ENCODE measurements at regions not wholly inside any gene's neighbourhood (a gene's known extent, or its start where the extent isn't known, plus 50 kb on each side); places are given as distances from the start of the nearest gene placed in this dataset.
"Not testable (repeated sequence)": the region's sequence is repeated elsewhere in the genome, so short reads cannot be mapped to it uniquely, and the experiment has no call there.

DNA sequence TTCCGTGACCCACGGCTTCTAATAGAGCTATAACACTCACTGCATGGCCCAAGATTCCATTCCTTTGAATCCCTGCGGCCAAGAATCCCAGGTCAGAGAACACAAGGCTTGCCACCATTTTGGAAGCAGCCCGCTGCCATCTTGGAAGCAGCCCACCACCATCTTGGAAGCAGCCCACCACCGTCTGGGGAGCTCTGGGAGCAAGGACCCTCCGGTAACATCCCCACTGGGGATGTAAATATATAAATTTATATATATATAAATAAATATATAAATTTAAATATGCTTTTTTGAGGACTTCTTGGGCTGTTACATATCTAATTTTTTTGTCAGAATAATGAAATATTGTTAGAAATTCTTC lies 122.4 kb downstream of the FAM170A start:
- H3K36me3 Mint-ChIP-seq (ENCODE audit: low read depth): no peaks in the 10 kb centered on the region
- no peaks in the 10 kb centered on the region for H3K4me1 Mint-ChIP-seq (ENCODE audit: low read depth)
- H3K27me3 Mint-ChIP-seq: no peaks in the 10 kb centered on the region
- no peaks in the 10 kb centered on the region for H3K9me3 Mint-ChIP-seq
- ChIA-PET CTCF (no interaction called here), POLR2A (no interaction called here)
- Histone ChIP-seq H3K27ac (ENCODE audit: low read depth in 1 of 2, low read length in 2 of 2) (no peak overlapping the region), H3K36me3 (ENCODE audit: insufficient read depth, low read length) (no peaks in the 10 kb centered on the region), H3K4me1 (ENCODE audit: insufficient read depth, low read length) (no peaks in the 10 kb centered on the region), H3K27me3 (ENCODE audit: control insufficient read depth in 1 of 2, insufficient read depth in 2 of 2, low read length in 2 of 2) (no peaks in the 10 kb centered on the region), H3K9me3 (ENCODE audit: control insufficient read depth in 1 of 2, insufficient read depth in 1 of 2, low read length in 2 of 2) (no peaks in the 10 kb centered on the region), H3K4me3 (ENCODE audit: low read length) (no peak overlapping the region)
- no peak for DNase-seq
- TF ChIP-seq, protein P1, sequence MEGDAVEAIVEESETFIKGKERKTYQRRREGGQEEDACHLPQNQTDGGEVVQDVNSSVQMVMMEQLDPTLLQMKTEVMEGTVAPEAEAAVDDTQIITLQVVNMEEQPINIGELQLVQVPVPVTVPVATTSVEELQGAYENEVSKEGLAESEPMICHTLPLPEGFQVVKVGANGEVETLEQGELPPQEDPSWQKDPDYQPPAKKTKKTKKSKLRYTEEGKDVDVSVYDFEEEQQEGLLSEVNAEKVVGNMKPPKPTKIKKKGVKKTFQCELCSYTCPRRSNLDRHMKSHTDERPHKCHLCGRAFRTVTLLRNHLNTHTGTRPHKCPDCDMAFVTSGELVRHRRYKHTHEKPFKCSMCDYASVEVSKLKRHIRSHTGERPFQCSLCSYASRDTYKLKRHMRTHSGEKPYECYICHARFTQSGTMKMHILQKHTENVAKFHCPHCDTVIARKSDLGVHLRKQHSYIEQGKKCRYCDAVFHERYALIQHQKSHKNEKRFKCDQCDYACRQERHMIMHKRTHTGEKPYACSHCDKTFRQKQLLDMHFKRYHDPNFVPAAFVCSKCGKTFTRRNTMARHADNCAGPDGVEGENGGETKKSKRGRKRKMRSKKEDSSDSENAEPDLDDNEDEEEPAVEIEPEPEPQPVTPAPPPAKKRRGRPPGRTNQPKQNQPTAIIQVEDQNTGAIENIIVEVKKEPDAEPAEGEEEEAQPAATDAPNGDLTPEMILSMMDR (IDR thresholded peaks at IDR 0.05): no peak
- no peak overlapping the region for H3K4me3 Mint-ChIP-seq
- no peak for ATAC-seq (ENCODE audit: poor library complexity)
- intact Hi-C loops (cut with DNase I, micrococcal nuclease): no loop called here
- H3K27ac Mint-ChIP-seq: no peak overlapping the region

- DNase-seq (no peak), ATAC-seq (ENCODE audit: poor library complexity) (no peak)
- ChIA-PET CTCF (no interaction called here), POLR2A (no interaction called here)
- H3K27me3 Mint-ChIP-seq: no peaks in the 10 kb centered on the region
- no peaks in the 10 kb centered on the region for H3K36me3 Mint-ChIP-seq (ENCODE audit: low read depth)
- Histone ChIP-seq H3K27me3 (ENCODE audit: control insufficient read depth in 1 of 2, insufficient read depth in 2 of 2, low read length in 2 of 2) (no peaks in the 10 kb centered on the region), H3K27ac (ENCODE audit: low read depth in 1 of 2, low read length in 2 of 2) (no peak overlapping the region), H3K4me1 (ENCODE audit: insufficient read depth, low read length) (no peaks in the 10 kb centered on the region), H3K4me3 (ENCODE audit: low read length) (no peak overlapping the region), H3K36me3 (ENCODE audit: insufficient read depth, low read length) (no peaks in the 10 kb centered on the region), H3K9me3 (ENCODE audit: control insufficient read depth in 1 of 2, insufficient read depth in 1 of 2, low read length in 2 of 2) (no peaks in the 10 kb centered on the region)
- H3K9me3 Mint-ChIP-seq: no peaks in the 10 kb centered on the region
- no peak overlapping the region for H3K27ac Mint-ChIP-seq
- TF ChIP-seq, protein P1 (IDR thresholded peaks at IDR 0.05): no peak
- no peaks in the 10 kb centered on the region for H3K4me1 Mint-ChIP-seq (ENCODE audit: low read depth)
- H3K4me3 Mint-ChIP-seq: no peak overlapping the region
- intact Hi-C loops (cut with DNase I, micrococcal nuclease): no loop called here
Observed at GRCh38 chr5:119752921-119753886, 123.8 kb downstream of the FAM170A start.

- H3K4me3 Mint-ChIP-seq; ATAC-seq (ENCODE audit: poor library complexity); POLR2A ChIA-PET; H3K27ac ChIP-seq (ENCODE audit: low read depth in 1 of 2, low read length in 2 of 2); H3K9me3 ChIP-seq (ENCODE audit: control insufficient read depth in 1 of 2, insufficient read depth in 1 of 2, low read length in 2 of 2); DNase-seq; H3K4me1 Mint-ChIP-seq (ENCODE audit: low read depth); CTCF ChIA-PET; H3K4me3 ChIP-seq (ENCODE audit: low read length); H3K36me3 Mint-ChIP-seq (ENCODE audit: low read depth); H3K27me3 Mint-ChIP-seq; H3K9me3 Mint-ChIP-seq; H3K27ac Mint-ChIP-seq; intact Hi-C loops (cut with DNase I, micrococcal nuclease); H3K27me3 ChIP-seq (ENCODE audit: control insufficient read depth in 1 of 2, insufficient read depth in 2 of 2, low read length in 2 of 2); H3K4me1 ChIP-seq (ENCODE audit: insufficient read depth, low read length); H3K36me3 ChIP-seq (ENCODE audit: insufficient read depth, low read length): not testable (repeated sequence)
Observed at GRCh38 chr5:119754825-119755224, 125.5 kb downstream of the FAM170A start.

DNA sequence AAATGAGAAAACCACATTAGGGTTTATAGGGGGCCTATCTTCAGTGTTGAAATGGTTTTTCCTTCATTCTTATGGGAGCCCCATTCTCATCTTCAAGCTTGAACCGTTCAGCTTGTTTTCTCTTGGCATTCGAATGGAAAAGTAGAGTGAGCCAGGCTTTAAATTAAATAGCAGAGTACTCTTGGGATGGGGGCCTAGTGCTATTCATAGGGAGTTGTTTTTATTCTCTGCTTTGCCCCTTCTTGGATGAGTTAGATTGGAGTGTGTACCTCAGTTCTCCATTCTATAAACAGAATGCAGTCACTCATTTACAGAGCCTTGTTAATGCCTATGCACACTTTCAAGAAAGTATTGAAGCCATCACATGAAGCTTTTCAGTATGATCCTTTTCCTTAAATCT lies 127.9 kb downstream of the FAM170A start:
- CTCF ChIA-PET: no interaction called here
- Histone ChIP-seq H3K4me1 (ENCODE audit: insufficient read depth, low read length) (no peaks in the 10 kb centered on the region), H3K36me3 (ENCODE audit: insufficient read depth, low read length) (no peaks in the 10 kb centered on the region), H3K27ac (ENCODE audit: low read depth in 1 of 2, low read length in 2 of 2) (no peak overlapping the region), H3K4me3 (ENCODE audit: low read length) (no peak overlapping the region), H3K27me3 (ENCODE audit: control insufficient read depth in 1 of 2, insufficient read depth in 2 of 2, low read length in 2 of 2) (no peaks in the 10 kb centered on the region), H3K9me3 (ENCODE audit: control insufficient read depth in 1 of 2, insufficient read depth in 1 of 2, low read length in 2 of 2) (no peaks in the 10 kb centered on the region)
- Mint-ChIP-seq H3K27me3 (peaks cover 4% of the 10 kb centered on the region), H3K36me3 (ENCODE audit: low read depth) (no peaks in the 10 kb centered on the region), H3K4me1 (ENCODE audit: low read depth) (no peaks in the 10 kb centered on the region), H3K4me3 (no peak overlapping the region), H3K27ac (no peak overlapping the region), H3K9me3 (no peaks in the 10 kb centered on the region)
- ATAC-seq (ENCODE audit: poor library complexity) (no peak), DNase-seq (no peak)
- intact Hi-C loops (cut with DNase I, micrococcal nuclease): no loop called here
- POLR2A ChIA-PET: no interaction called here
- TF ChIP-seq, protein P1 (IDR thresholded peaks at IDR 0.05): no peak

GRCh38 chr5:119769695-119770693 lies 140.6 kb downstream of the FAM170A start:
- ATAC-seq (ENCODE audit: poor library complexity); H3K9me3 ChIP-seq (ENCODE audit: control insufficient read depth in 1 of 2, insufficient read depth in 1 of 2, low read length in 2 of 2); POLR2A ChIA-PET; H3K27ac ChIP-seq (ENCODE audit: low read depth in 1 of 2, low read length in 2 of 2); DNase-seq; H3K36me3 Mint-ChIP-seq (ENCODE audit: low read depth); CTCF ChIA-PET; H3K4me1 ChIP-seq (ENCODE audit: insufficient read depth, low read length); H3K27me3 ChIP-seq (ENCODE audit: control insufficient read depth in 1 of 2, insufficient read depth in 2 of 2, low read length in 2 of 2); H3K9me3 Mint-ChIP-seq; H3K4me3 Mint-ChIP-seq; H3K36me3 ChIP-seq (ENCODE audit: insufficient read depth, low read length); intact Hi-C loops (cut with DNase I, micrococcal nuclease); H3K27me3 Mint-ChIP-seq; H3K4me1 Mint-ChIP-seq (ENCODE audit: low read depth); H3K4me3 ChIP-seq (ENCODE audit: low read length); H3K27ac Mint-ChIP-seq: not testable (repeated sequence)

Data from CD4-positive, alpha-beta T cell (primary cell).